ENCODE measurements at regions not wholly inside any gene's neighbourhood (a gene's known extent, or its start where the extent isn't known, plus 50 kb on each side); places are given as distances from the start of the nearest gene placed in this dataset.

DNA sequence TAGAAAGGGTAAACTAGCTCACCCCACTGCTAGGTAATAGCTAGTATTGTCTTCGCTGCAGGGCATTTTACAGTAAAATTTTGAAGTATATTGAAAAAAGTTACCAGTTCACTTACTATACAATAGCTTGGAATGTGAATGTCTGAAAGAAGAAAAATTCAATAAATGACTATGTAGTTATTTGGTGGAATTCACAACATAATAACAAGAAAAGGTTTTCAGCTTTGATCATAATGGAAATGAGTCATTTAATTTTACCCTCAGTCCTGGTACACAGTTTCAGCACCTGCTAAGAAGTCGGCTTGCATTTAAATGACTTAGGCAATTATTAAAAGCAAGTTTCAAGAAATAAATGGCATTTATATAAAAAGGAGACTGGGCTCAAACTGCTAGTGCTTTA lies 90.4 kb downstream of the NUP35 start:
- Mint-ChIP-seq H3K27me3 (no peaks in the 10 kb centered on the region), H3K9me3 (no peaks in the 10 kb centered on the region), H3K4me1 (peaks cover 7% of the 10 kb centered on the region), H3K36me3 (peaks cover 20% of the 10 kb centered on the region), H3K4me3 (no peak overlapping the region), H3K27ac (no peak overlapping the region)
- ATAC-seq: no peak

DNA sequence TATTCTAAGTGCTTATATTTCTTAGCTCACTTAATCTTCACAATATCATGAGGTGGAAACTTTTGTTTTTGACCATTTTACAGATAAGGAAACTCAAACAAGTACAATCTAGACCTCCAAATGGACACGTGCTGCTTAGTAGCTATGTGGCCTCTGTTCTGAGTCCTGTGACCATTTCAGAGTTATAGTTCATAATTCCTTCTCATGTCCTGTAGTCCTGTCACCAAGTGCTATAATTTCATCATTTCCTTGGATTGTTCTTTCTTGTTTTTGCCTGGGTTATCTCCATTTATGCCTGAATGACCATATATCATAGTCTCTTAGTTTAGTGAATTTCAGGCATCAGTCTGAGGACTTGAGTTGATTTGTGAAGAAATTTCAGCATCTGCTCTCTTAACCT lies 91.7 kb downstream of the NUP35 start:
- H3K36me3 Mint-ChIP-seq: peaks cover 14% of the 10 kb centered on the region
- H3K9me3 Mint-ChIP-seq: no peaks in the 10 kb centered on the region
- no peak overlapping the region for H3K27ac Mint-ChIP-seq
- peaks cover 7% of the 10 kb centered on the region for H3K4me1 Mint-ChIP-seq
- no peaks in the 10 kb centered on the region for H3K27me3 Mint-ChIP-seq
- ATAC-seq: no peak
- no peak overlapping the region for H3K4me3 Mint-ChIP-seq

DNA sequence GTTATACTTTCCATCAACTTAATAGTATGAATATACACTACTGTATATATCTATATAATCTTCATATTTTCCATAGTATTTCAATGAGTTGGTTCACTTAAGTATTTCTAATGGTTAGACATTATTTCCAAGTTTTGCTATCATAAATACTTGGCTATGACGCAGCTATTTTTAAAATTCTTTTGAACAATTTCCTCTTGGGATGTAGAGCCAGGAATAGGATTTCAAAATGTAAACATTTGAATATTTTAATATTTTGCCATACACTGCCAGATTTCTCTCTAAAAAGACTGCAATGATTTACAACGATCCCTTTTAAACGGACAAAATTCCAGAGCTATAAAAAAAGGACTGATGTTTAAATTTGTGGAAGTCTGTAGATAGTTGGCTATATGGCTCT lies 95.6 kb downstream of the NUP35 start:
- Mint-ChIP-seq H3K9me3 (no peaks in the 10 kb centered on the region), H3K4me3 (no peak overlapping the region), H3K36me3 (peaks cover 12% of the 10 kb centered on the region), H3K27me3 (no peaks in the 10 kb centered on the region), H3K4me1 (no peaks in the 10 kb centered on the region), H3K27ac (no peak overlapping the region)
- no peak for ATAC-seq

DNA sequence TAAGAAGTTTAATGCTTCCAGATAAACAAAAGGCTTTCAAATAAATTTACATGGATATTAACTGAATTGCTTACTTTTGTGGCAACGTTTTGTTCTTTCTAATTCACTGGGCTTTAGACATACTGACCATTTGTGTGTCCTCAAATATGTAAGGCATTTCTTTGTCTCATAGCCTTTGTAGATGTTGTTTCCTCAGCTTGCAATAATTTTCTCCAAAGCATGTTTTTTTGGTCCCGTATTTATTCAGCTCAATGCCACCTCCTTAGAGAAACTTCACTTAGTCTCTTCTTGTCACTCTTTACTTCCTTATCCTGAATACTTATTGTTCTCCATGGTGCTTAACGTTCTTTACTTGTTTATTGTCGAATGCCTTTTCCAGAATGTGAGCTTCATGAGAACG lies 98.5 kb downstream of the NUP35 start:
- Mint-ChIP-seq H3K4me3 (no peak overlapping the region), H3K27me3 (no peaks in the 10 kb centered on the region), H3K27ac (no peak overlapping the region), H3K4me1 (no peaks in the 10 kb centered on the region), H3K36me3 (peaks cover 10% of the 10 kb centered on the region), H3K9me3 (peaks cover 3% of the 10 kb centered on the region)
- ATAC-seq: no peak

DNA sequence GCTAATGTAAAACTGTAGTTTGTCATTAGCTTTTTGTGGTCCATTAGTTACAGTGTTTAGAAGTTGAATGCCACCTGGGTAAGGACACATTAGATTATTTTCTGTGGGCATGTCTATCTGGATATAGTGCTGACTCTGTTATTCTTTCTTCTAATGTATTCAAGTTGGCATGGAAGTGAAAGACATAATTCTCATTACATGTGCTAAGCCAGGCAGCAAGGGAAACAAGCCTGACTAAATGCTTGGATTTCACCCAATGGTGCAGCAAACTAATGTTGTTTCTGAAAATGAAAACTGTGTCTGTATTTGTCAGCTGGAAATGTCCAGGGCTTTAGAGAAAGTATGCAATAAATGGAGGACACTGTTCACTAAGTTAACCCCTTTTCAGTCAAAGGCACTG lies 100.7 kb downstream of the NUP35 start:
- H3K4me1 Mint-ChIP-seq: peaks cover 7% of the 10 kb centered on the region

DNA sequence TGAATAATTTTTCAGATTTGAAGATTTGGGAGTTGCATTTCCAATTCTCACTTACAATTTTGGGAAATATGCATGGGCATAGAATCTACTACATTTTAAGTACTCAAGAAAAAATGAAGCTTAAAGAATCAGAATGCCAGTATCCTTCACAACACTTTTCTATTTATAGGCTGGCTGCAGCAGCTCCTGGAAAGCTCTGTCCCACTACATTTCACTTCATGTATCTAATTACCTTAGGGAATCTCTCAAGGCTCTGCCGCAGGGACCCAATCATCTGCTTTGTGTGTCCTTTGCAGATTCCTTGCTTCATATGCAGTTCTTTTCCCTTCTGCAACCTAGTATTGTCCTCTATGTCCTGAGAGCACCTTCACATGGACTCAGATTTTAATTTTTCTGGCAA lies 102.9 kb downstream of the NUP35 start:
- H3K27ac Mint-ChIP-seq: no peak overlapping the region
- no peak overlapping the region for H3K4me3 Mint-ChIP-seq
- no peak for ATAC-seq
- no peaks in the 10 kb centered on the region for H3K27me3 Mint-ChIP-seq
- peaks cover 7% of the 10 kb centered on the region for H3K4me1 Mint-ChIP-seq
- H3K9me3 Mint-ChIP-seq: peaks cover 3% of the 10 kb centered on the region
- peaks cover 10% of the 10 kb centered on the region for H3K36me3 Mint-ChIP-seq

More for the DNA sequence above, 100.7 kb downstream of the NUP35 start:
- H3K36me3 Mint-ChIP-seq: peaks cover 10% of the 10 kb centered on the region
- no peaks in the 10 kb centered on the region for H3K27me3 Mint-ChIP-seq
- H3K9me3 Mint-ChIP-seq: peaks cover 3% of the 10 kb centered on the region
- no peak overlapping the region for H3K27ac Mint-ChIP-seq
- ATAC-seq: no peak
- H3K4me3 Mint-ChIP-seq: no peak overlapping the region

DNA sequence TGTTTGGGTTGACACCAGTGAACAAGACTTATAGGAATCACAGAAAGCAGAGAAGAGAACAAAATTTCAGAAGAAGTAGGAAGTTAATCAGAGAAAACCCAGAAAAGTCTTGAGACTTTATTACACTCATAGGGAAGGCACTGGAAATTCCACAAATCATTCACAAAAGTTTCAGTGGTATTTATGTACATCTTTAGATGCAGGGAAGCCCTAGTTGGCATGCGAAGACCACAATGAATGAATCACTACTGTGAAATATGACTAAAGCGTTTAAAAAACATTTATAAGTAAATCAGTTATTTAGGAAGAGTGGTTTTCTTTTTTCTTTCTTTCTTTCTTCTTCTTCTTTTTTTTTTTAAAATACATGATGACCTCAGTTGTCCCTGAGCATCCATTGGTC lies 105.1 kb downstream of the NUP35 start:
- Mint-ChIP-seq H3K27ac (no peak overlapping the region), H3K4me3 (no peak overlapping the region), H3K36me3 (peaks cover 5% of the 10 kb centered on the region), H3K4me1 (peaks cover 7% of the 10 kb centered on the region), H3K27me3 (no peaks in the 10 kb centered on the region), H3K9me3 (peaks cover 3% of the 10 kb centered on the region)
- ATAC-seq: no peak

DNA sequence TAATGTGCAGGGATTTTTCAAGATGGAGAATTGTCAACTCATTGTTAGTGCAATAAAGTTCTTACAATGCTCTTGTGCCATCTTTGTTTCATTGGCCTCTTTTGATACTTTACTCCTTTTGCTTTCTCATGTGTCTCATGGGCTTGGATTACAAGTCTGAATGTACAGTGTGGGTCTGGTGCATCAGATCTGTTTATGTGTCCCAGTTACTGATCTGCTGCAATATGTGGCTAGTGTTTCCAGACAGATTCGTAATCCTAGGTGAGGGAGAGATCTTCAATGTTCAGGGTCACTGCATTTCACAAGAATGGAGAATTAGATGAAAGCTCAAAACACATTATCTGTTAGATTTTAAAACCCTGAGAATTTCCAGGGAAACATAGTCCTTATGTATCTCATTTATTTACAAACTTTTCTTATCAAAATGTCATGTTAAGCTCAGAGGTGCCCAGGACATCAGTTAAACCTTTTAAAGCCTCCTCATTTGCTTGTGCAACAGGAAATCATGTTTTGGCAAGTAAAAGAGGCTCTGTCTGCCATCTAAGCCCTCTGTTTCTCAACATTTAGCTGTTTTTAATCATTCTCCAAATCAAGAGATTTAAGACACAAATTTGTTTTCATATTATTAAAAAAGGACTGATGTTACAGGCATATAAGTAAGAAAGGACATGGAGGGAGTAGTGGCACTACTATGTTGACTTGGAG lies 108.1 kb downstream of the NUP35 start:
- Mint-ChIP-seq H3K27ac (no peak overlapping the region), H3K9me3 (no peaks in the 10 kb centered on the region), H3K4me1 (peaks cover 7% of the 10 kb centered on the region), H3K4me3 (no peak overlapping the region), H3K27me3 (no peaks in the 10 kb centered on the region), H3K36me3 (no peaks in the 10 kb centered on the region)
- ATAC-seq: no peak

DNA sequence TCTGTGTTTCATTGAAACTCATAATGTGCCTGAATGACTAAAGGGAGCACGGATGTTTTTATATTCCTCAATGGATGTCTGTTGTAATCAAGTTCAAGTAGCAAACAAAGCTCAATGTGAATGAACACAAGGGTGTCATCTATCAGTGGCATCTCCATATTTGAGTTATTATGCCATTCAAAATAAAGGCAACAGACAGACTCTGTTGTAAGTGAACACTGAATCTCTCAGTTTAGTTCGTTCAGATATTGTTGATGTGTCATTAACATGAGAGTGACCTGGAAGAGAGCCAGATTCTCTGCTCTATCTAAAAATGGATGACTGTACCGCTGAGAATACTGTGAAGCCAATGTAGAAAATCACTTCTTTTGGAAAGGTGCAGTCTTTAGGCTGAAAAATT lies 118.7 kb downstream of the NUP35 start:
- no peaks in the 10 kb centered on the region for H3K4me1 Mint-ChIP-seq
- H3K4me3 Mint-ChIP-seq: no peak overlapping the region
- H3K27me3 Mint-ChIP-seq: no peaks in the 10 kb centered on the region
- H3K9me3 Mint-ChIP-seq: no peaks in the 10 kb centered on the region
- no peaks in the 10 kb centered on the region for H3K36me3 Mint-ChIP-seq
- ATAC-seq: no peak
- H3K27ac Mint-ChIP-seq: no peak overlapping the region

DNA sequence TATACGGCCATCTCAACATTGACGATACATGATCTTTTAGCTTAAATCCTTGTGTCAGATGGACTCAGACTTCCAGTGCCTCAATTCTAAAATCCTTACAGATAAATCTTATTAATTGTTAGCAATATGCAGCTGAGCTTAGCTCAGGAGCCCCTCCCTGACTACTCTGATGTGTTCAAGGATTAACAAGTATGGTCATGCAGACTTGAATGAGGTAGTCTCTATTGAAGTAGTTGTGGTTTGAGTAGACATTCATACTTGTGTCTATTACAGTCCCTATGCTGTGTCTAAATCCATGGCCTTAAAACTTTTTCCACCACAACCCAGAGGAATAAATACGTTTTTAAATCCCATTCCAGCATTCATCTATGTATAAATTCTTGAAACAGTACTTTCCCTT lies 119.5 kb downstream of the NUP35 start:
- ATAC-seq: no peak
- no peaks in the 10 kb centered on the region for H3K36me3 Mint-ChIP-seq
- no peaks in the 10 kb centered on the region for H3K27me3 Mint-ChIP-seq
- no peaks in the 10 kb centered on the region for H3K4me1 Mint-ChIP-seq
- no peak overlapping the region for H3K27ac Mint-ChIP-seq
- no peak overlapping the region for H3K4me3 Mint-ChIP-seq
- H3K9me3 Mint-ChIP-seq: no peaks in the 10 kb centered on the region

DNA sequence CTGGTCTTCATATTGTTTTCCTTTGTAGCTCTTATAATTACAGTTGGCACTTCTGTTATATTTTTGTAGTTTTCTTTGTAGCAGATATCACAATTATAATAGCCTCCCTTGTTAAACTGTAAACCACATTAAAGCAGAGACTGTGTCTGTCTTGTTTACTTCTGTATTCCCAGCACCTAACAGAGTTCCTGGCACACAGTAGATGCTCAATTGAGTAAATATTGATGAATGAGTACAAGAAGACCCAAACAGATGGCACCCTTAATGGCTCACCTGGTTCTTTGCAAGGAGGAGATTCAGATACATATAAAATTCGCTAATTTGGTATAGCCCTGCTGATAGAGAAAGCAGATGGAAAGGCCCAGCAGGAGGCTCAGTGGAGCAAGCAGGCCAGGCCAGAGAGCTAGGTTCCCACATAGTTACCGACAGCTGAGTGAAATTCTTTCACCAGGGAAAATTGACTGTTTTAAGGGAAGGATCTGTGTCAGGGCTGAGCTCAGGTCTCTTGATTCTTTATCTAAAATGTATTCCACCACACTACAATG lies 120.1 kb downstream of the NUP35 start:
- H3K36me3 Mint-ChIP-seq: no peaks in the 10 kb centered on the region
- H3K27me3 Mint-ChIP-seq: no peaks in the 10 kb centered on the region
- ATAC-seq: no peak
- no peaks in the 10 kb centered on the region for H3K4me1 Mint-ChIP-seq
- H3K9me3 Mint-ChIP-seq: no peaks in the 10 kb centered on the region
- H3K27ac Mint-ChIP-seq: no peak overlapping the region
- H3K4me3 Mint-ChIP-seq: no peak overlapping the region

DNA sequence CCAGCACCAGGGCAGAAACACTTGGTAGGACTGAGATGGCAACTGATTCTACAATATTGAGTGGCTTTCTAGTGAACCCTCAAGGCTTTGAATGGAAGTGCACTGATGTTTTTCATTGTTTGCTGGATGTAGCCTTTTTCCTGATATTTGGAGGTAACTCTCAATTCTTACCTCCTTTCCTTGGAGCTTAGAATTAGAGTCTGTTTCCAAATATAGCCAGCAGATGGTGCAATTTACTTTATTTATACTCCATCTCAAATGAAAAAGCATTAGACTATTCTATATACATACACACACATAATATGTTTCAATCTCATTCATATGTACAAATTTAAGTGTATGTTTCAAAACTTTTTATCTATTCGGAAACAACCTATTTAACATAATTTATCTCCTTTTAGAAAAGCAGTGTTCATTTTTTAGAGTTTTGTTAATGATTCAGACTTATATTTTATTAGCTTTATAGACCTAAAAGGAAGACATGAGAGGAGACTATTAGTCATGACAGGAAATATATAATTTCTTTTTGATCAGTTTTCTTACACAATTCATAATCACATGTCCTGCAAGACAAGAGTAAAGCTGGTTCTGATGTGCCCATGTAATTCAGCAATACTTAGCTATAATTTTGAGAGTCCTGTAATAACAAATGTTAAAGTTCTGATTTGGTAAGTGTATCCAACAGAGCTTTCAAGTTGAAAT lies 124.8 kb downstream of the NUP35 start:
- no peak overlapping the region for H3K27ac Mint-ChIP-seq
- H3K27me3 Mint-ChIP-seq: no peaks in the 10 kb centered on the region
- H3K4me1 Mint-ChIP-seq: no peaks in the 10 kb centered on the region
- H3K9me3 Mint-ChIP-seq: no peaks in the 10 kb centered on the region
- H3K36me3 Mint-ChIP-seq: no peaks in the 10 kb centered on the region
- no peak for ATAC-seq
- H3K4me3 Mint-ChIP-seq: no peak overlapping the region

DNA sequence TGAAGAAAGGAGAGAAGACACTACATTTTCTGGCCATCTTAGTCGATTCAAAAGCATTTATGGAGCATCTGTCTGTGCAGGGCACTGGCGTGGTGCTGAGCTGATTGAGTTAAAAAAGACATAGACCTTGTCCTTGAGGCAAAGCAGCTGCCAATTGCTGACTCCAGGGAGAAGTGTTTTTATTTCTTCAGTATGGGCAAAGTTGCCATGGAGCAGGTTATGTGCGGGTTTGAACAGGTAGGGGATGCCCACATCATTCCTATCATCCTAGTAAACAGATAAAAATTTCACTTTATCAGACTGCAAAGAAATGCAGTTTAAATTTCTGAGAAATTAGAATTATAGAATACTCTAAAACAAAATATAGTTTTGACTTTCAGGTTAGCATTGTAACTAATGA lies 125.8 kb downstream of the NUP35 start:
- Mint-ChIP-seq H3K4me3 (no peak overlapping the region), H3K4me1 (no peaks in the 10 kb centered on the region), H3K27ac (no peak overlapping the region), H3K27me3 (no peaks in the 10 kb centered on the region), H3K9me3 (no peaks in the 10 kb centered on the region), H3K36me3 (no peaks in the 10 kb centered on the region)
- no peak for ATAC-seq

DNA sequence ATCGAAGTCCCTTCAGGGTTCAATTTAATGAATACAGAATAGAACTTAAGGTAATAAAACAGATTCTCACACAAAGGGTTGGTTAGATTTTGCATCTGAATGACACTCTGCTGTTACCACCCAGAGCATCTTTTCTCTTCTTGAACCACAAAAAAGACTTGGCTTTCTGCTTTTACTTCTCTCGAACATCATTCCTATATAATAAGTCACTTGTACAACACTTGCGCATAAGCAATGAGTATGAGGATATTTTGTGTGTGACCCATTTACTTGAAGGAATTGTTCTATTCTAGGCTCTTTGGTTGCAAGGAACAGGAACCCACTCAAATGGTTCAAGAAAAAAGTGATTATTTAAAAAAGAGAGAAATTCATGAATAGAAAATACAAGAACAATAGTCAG lies 126.2 kb downstream of the NUP35 start:
- no peaks in the 10 kb centered on the region for H3K36me3 Mint-ChIP-seq
- H3K4me1 Mint-ChIP-seq: no peaks in the 10 kb centered on the region
- H3K4me3 Mint-ChIP-seq: no peak overlapping the region
- H3K27me3 Mint-ChIP-seq: no peaks in the 10 kb centered on the region
- no peaks in the 10 kb centered on the region for H3K9me3 Mint-ChIP-seq
- ATAC-seq: no peak
- no peak overlapping the region for H3K27ac Mint-ChIP-seq

DNA sequence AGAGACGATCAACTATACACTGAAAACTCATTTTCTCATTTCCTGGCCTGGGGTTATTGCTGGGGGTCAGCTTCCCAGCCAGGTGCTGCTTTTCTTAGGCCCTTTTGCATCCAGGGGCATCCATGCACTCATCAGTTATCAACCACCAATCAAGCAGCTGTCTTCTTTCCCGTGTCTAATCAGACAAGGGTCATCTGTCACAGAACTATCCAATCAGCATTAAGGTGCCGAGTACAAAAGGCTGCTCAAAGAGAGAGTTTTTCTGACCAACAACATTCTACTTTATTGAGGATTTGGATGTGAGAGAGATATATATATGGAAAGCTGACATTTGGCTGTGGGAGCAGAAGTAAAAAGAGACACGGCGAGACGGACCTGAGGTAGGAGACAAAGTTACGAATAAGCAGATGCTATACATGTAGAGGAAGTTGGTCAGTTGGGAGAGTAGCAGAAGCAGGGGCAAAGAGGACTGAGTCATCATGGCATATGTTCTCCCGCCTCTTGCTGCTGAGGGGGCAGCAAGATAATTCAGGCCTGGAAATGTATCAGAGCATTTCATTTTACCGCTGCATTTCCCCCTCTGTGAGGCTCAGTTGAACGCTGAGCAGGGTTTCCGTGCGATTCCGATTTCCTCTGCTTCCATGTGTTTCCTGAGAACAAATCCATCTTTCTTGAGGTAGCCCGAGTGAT lies 129.3 kb downstream of the NUP35 start:
- H3K4me1 Mint-ChIP-seq: no peaks in the 10 kb centered on the region
- no peak overlapping the region for H3K27ac Mint-ChIP-seq
- H3K9me3 Mint-ChIP-seq: no peaks in the 10 kb centered on the region
- no peak for ATAC-seq
- H3K36me3 Mint-ChIP-seq: no peaks in the 10 kb centered on the region
- no peak overlapping the region for H3K4me3 Mint-ChIP-seq
- no peaks in the 10 kb centered on the region for H3K27me3 Mint-ChIP-seq

DNA sequence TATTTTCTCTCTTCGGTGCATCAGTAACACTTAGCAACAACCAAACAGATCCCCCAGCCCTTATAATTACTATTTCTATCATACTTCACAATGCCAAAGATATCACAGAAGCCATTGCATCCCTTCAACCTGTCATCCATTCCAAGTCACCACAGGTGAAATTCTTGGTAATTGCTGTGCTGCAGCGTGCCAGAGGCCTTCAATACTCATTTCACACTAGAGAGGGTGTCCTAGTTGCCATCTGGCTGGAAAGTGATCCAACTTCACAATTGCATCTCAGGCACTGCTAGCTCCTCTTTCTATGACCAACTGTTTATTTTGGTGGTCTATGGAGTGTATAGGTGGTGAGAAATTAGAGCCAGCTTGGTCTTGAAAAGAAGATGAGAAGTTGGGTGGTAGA lies 131.2 kb downstream of the NUP35 start:
- no peaks in the 10 kb centered on the region for H3K27me3 Mint-ChIP-seq
- no peaks in the 10 kb centered on the region for H3K9me3 Mint-ChIP-seq
- H3K27ac Mint-ChIP-seq: no peak overlapping the region
- H3K4me1 Mint-ChIP-seq: no peaks in the 10 kb centered on the region
- no peaks in the 10 kb centered on the region for H3K36me3 Mint-ChIP-seq
- no peak for ATAC-seq
- H3K4me3 Mint-ChIP-seq: no peak overlapping the region

All from stimulated activated memory B cell treated with anti-CD40 and anti-IgM and Interleukin-4, amounts not matched to agents 10 μg/mL and 1 μg/mL and 100 μg/mL, for 72 hours (primary cell).